ENCODE measurements at regions not wholly inside any gene's neighbourhood (a gene's known extent, or its start where the extent isn't known, plus 50 kb on each side); places are given as distances from the start of the nearest gene placed in this dataset.

- ChIA-PET POLR2A (interaction anchor here (0.7 to 0.8 kb wide), 3 partner anchors 53 to 315 kb away, joined by 4 to 16 read pairs (median 7); no protein-coding TSS in a partner anchor), CTCF (interaction anchor here (0.6 to 1.3 kb wide), 2 partner anchors 9 to 41 kb away, joined by 4 to 5 read pairs; no protein-coding TSS in a partner anchor)
- no peak for DNase-seq (ENCODE audit: low read depth, low spot score)
- Histone ChIP-seq H3K9me3 (ENCODE audit: control insufficient read depth, insufficient read depth, low read length) (no peaks in the 10 kb centered on the region; the same call in 1 of the 2 replicates), H3K4me3 (ENCODE audit: low read depth, low read length) (no peak overlapping the region), H3K27ac (ENCODE audit: low read depth, low read length) (no peak overlapping the region), H3K27me3 (ENCODE audit: control insufficient read depth, insufficient read depth, low read length) (peaks cover 16% of the 10 kb centered on the region)
- TF ChIP-seq, protein P1, sequence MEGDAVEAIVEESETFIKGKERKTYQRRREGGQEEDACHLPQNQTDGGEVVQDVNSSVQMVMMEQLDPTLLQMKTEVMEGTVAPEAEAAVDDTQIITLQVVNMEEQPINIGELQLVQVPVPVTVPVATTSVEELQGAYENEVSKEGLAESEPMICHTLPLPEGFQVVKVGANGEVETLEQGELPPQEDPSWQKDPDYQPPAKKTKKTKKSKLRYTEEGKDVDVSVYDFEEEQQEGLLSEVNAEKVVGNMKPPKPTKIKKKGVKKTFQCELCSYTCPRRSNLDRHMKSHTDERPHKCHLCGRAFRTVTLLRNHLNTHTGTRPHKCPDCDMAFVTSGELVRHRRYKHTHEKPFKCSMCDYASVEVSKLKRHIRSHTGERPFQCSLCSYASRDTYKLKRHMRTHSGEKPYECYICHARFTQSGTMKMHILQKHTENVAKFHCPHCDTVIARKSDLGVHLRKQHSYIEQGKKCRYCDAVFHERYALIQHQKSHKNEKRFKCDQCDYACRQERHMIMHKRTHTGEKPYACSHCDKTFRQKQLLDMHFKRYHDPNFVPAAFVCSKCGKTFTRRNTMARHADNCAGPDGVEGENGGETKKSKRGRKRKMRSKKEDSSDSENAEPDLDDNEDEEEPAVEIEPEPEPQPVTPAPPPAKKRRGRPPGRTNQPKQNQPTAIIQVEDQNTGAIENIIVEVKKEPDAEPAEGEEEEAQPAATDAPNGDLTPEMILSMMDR (IDR thresholded peaks at IDR 0.05; ENCODE audit: low read depth, low read length): no peak
Measured at GRCh38 chr21:41683815-41684214, 83.0 kb downstream of the RIPK4 start.

- ChIA-PET POLR2A (no interaction called here), CTCF (no interaction called here)
- peaks cover 16% of the 10 kb centered on the region for H3K27me3 ChIP-seq (ENCODE audit: control insufficient read depth, insufficient read depth, low read length)
Measured at GRCh38 chr21:41682719-41683179, 84.1 kb downstream of the RIPK4 start.

DNA sequence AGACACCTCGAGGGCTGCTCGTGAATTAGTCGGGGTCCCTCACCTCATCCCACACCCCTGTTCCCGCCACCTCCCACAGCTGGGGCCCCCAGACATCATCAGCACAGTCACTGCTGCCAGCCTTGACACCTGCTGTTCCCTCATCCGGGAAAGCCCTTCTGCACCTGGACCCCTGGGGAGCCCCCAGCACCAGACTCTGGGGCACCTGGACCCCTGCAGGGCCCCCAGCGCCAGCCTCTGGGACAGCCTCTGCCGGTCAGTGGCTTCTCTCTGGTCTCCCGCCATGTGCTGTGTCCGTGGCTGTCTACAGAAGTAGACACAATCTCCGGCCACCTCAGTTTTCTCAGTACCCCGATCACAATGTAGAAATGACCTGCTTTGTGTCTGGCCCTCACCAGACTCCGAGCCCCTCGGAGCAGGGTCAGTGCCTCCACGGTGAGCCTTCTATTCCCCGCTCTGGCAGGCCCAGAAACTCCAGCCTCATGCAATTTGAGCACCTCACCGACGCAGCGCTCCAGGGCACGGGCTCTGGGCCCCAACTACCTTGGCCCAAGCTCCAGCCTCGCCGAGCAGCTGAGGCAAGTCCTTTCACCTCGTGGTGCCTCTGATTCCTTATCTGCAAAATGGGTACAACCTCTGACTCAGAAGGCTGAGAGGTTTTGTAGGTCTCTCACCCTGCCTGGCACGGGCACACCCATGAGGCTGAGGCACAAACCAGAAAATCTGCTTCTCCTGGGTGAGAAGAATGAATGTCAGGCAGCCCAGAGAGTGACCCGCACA lies 84.7 kb downstream of the RIPK4 start:
- TF ChIP-seq, protein P1 (IDR thresholded peaks at IDR 0.05; ENCODE audit: low read depth, low read length): no peak
- no peak for DNase-seq (ENCODE audit: low read depth, low spot score)
- Histone ChIP-seq H3K27me3 (ENCODE audit: control insufficient read depth, insufficient read depth, low read length) (peaks cover 15% of the 10 kb centered on the region), H3K4me3 (ENCODE audit: low read depth, low read length) (no peak overlapping the region), H3K27ac (ENCODE audit: low read depth, low read length) (no peak overlapping the region), H3K9me3 (ENCODE audit: control insufficient read depth, insufficient read depth, low read length) (peaks cover 3% of the 10 kb centered on the region; the same call in 1 of the 2 replicates)
- ChIA-PET CTCF (no interaction called here), POLR2A (no interaction called here)

More at GRCh38 chr21:41682719-41683179, 84.1 kb downstream of the RIPK4 start:
- TF ChIP-seq, protein P1 (IDR thresholded peaks at IDR 0.05; ENCODE audit: low read depth, low read length): no peak
- H3K27ac ChIP-seq (ENCODE audit: low read depth, low read length): no peak overlapping the region
- DNase-seq (ENCODE audit: low read depth, low spot score): no peak
- H3K9me3 ChIP-seq (ENCODE audit: control insufficient read depth, insufficient read depth, low read length): peaks cover 3% of the 10 kb centered on the region; the same call in 1 of the 2 replicates
- no peak overlapping the region for H3K4me3 ChIP-seq (ENCODE audit: low read depth, low read length)

- H3K27me3 ChIP-seq (ENCODE audit: control insufficient read depth, insufficient read depth, low read length): peaks cover 8% of the 10 kb centered on the region
- TF ChIP-seq, protein P1 (IDR thresholded peaks at IDR 0.05; ENCODE audit: low read depth, low read length): no peak
- H3K4me3 ChIP-seq (ENCODE audit: low read depth, low read length): no peak overlapping the region
- ChIA-PET CTCF (no interaction called here), POLR2A (no interaction called here)
- H3K27ac ChIP-seq (ENCODE audit: low read depth, low read length): no peak overlapping the region
- H3K9me3 ChIP-seq (ENCODE audit: control insufficient read depth, insufficient read depth, low read length): peaks cover 3% of the 10 kb centered on the region; the same call in 1 of the 2 replicates
- DNase-seq (ENCODE audit: low read depth, low spot score): no peak
Measured at GRCh38 chr21:41681348-41681801, 85.5 kb downstream of the RIPK4 start.
